ENCODE measurements at regions not wholly inside any gene's neighbourhood (a gene's known extent, or its start where the extent isn't known, plus 50 kb on each side); places are given as distances from the start of the nearest gene placed in this dataset.
"Not testable (repeated sequence)": the region's sequence is repeated elsewhere in the genome, so short reads cannot be mapped to it uniquely, and the experiment has no call there.

GRCh38 chr13:81275666-81276258, 934.8 kb upstream of the SPRY2 start:
- no peak for DNase-seq (ENCODE audit: low spot score)

DNA sequence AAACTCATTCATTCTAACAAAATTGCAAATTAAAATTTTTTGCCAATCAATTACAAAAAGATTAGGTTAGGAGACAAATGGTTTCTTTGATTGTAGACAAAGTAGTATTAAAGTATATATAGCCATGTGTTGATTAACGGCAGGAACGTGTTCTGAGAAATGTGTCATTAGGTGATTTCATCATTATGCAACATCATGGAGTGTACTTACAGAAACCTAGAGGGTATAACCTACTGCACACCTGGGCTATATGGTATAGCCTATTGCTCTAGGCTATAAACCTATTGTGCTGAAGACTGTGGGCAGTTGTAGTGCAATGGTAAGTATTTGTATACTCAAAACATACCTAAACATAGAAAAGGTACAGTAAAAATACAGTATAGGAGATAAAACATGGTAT, 906.8 kb upstream of the SPRY2 start:
- no peak for DNase-seq (ENCODE audit: low spot score)

DNA sequence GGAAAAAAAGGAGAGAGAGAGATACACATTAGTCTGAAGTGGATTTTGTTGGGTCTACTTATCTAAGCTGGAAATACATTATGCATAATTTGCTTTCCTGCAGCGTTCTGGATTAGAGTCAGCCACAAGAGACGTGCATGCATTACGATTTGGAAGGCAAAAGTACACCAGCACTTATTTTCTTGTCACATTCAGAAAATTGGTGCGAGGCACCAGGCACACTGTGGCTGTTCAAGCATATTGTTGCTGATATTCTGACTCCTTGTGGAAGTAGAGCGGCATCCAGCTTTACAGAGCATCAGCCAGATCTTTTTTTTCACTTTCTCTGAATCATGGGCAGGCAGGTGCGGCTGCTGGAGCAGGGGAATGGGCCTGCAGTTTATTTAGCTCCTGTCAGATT, 905.6 kb upstream of the SPRY2 start:
- DNase-seq (ENCODE audit: low spot score): no peak

DNA sequence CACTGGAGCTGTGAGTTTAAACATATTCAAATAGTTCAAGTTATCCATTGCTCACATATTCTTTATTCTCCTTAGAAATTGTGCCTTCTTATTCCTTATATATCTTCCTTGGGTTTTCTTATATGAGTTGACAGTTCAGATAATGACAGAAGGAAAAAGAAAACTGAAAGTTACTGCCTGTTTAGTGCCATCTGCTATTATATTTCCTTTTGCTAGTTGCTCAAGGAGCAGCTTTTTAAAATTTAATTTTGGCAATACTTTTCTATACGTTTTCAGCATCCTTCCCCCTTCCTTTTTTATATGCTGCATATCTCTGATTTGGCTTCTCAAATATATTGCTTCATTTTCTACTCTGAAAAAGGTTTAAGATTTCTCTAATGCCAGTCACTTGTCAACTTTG, 903.1 kb upstream of the SPRY2 start:
- no peak for DNase-seq (ENCODE audit: low spot score)

DNA sequence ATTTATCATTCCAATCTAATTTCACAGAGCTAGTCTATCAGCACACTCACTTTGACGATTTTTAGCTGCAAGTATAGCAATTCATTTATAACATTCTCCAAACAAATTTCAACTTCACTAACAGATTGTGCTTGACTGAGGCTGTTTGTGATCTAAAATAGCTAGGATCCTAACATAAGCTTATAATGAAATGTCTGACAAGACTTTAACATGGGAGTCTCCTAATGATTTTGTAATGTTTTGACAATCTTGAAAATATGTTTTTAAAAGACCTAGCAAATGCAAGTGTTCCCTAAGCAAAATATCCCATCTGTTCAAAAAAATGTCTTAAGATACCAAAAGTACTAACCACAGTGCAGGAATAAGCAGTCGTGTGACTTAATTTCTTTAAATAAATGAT, 889.5 kb upstream of the SPRY2 start:
- DNase-seq (ENCODE audit: low spot score): no peak

- not testable (repeated sequence) for DNase-seq (ENCODE audit: low spot score)
Measured at GRCh38 chr13:81226830-81227229, 885.9 kb upstream of the SPRY2 start.

- DNase-seq (ENCODE audit: low spot score): no peak
Measured at GRCh38 chr13:81224209-81224833, 883.4 kb upstream of the SPRY2 start.

GRCh38 chr13:81223778-81224177, 882.9 kb upstream of the SPRY2 start:
- no peak for DNase-seq (ENCODE audit: low spot score)

DNA sequence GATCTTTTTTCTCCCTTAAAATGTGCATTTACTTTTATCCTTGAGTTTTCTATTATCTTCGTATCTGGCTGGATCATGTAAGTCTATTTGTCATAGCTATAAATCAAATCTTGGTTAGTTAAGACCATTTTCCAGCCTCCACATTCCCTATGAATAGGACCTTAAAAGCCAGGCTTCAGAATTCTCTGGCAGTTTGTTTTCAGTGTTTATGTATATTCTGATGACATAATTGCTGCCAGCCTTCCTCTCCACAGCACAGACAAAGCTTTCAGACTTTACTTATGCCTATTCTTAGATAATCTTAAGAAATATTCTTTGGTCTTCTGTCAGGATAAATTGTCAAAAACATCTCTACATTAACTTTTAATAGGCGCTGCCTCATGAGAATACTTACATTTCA, 870.8 kb upstream of the SPRY2 start:
- DNase-seq (ENCODE audit: low spot score): no peak

GRCh38 chr13:81207636-81208035, 866.7 kb upstream of the SPRY2 start:
- no peak for DNase-seq (ENCODE audit: low spot score)

GRCh38 chr13:81207231-81207630, 866.3 kb upstream of the SPRY2 start:
- no peak for DNase-seq (ENCODE audit: low spot score)

- DNase-seq (ENCODE audit: low spot score): no peak
Measured at GRCh38 chr13:81203783-81204182, 862.9 kb upstream of the SPRY2 start.

DNA sequence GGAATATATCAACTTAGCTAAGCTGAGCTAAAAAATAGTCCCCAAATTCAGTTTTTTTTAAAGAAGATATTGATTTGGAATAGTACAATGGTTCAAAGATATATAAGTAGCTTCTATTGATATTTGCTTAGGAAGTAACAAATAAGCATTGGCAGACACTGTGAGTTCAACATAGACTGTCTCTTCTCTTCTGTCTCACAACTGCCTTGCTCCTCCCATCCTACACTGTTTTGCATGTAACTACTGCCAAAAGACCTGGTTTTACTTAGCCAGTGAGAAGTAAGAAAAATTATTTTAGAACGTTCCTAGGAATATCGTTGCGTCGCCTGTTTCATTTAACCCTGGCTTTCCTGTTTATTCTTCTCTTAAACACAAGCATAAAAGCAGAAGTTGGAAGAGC, 859.0 kb upstream of the SPRY2 start:
- no peak for DNase-seq (ENCODE audit: low spot score)

DNA sequence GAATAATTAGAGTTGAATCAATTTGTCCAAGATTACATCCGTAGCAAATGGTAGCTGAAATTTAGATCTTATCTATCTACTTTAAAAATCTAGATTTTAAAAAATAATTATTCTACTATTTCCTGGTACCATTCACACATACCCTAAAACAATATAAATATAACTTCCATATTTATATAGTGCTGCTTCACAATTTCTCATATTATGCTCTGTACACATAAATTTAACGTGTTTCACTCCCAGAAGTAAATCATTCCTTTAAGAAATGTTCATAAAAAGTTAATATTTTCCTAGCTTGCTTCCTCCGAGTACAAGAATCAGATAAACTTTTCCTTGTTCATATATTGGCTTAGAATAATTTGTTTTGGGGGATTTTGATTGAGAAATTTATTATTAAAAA, 857.0 kb upstream of the SPRY2 start:
- no peak for DNase-seq (ENCODE audit: low spot score)

DNA sequence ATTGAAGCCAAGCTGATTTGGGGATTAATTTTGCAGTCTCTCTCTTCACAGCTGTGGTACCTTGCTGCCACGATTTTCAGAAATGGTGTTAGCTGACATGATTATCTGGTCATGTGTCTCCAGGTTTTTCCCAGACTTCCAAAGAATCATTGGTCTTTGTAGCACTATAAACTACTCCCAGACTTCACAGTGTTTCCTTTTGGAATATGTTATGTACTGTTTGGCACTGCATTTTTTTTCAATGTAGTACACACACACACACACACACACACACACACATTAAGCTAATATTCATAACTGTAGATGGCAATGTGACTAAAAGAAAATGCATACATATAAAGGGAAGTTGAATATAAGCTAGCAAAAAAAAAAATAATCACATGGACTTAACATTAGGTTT, 856.6 kb upstream of the SPRY2 start:
- DNase-seq (ENCODE audit: low spot score): no peak

DNA sequence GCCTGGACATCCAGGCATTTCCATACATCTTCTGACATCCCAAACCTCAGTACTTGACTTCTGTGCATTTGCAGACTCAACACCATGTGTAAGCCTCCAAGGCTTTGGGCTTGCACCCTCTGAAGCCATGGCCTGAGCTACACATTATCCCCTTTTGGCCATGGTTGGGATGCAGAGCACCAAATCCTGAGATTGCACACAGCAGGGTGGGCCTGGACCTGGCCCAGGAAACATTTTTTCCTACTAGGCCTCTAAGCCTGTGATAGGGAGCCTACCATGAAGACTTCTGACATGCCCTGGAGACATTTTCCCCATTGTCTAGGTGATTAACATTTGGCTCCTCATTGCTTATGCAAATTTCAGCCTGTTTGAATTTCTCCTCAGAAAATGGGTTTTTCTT, 853.4 kb upstream of the SPRY2 start:
- no peak for DNase-seq (ENCODE audit: low spot score)

GRCh38 chr13:81184556-81185265, 843.8 kb upstream of the SPRY2 start:
- no peak for DNase-seq (ENCODE audit: low spot score)

DNA sequence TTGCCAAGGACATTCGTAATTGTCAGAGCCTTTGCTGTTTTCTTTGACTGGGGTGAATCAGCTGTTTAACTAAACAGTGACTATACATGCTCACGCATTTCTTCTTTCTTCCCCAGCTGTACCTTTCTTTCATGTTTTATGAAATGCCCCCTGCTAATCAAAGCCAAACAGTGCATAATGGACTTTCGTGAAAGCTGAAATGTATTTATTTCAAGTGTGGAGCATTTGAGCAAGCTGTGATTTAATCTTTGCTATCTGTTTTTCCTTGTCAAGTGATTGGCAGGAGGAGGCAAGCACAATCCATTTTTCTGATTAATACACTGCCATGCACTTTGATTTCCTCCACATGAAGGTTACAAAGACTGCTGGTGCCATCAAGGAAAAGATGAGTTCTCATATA, 831.7 kb upstream of the SPRY2 start:
- peak; percentile 3 for DNase-seq (ENCODE audit: low spot score)

- DNase-seq (ENCODE audit: low spot score): peak; percentile 41
Measured at GRCh38 chr13:81171065-81171647, 830.2 kb upstream of the SPRY2 start.

GRCh38 chr13:81163823-81164222, 822.9 kb upstream of the SPRY2 start:
- not testable (repeated sequence) for DNase-seq (ENCODE audit: low spot score)

GRCh38 chr13:81153478-81153877, 812.6 kb upstream of the SPRY2 start:
- DNase-seq (ENCODE audit: low spot score): no peak

DNA sequence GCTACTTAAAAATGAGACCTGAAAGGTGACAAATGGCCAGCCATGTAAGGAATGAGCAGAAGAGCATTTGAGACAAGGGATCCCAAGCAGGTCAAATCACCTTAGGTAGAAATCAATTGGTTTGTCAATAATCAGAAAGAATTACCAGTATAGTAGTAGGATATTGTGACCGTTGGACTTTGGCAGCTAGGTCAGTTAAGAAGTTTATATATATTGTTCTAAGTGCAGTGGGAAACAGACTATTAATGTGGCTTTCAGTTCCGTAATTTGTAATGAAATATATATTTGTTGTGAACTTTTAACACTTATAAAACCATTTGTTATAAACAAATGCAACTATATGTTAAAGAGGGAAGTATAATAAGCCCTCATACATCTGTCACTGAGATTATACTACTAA, 807.9 kb upstream of the SPRY2 start:
- no peak for DNase-seq (ENCODE audit: low spot score)

GRCh38 chr13:81146576-81146975, 805.6 kb upstream of the SPRY2 start:
- not testable (repeated sequence) for DNase-seq (ENCODE audit: low spot score)
